ENCODE measurements at regions not wholly inside any gene's neighbourhood (a gene's known extent, or its start where the extent isn't known, plus 50 kb on each side); places are given as distances from the start of the nearest gene placed in this dataset.
"Not testable (repeated sequence)": the region's sequence is repeated elsewhere in the genome, so short reads cannot be mapped to it uniquely, and the experiment has no call there.

GRCh38 chr10:21463436-21463835, 62.0 kb downstream of the SKIDA1 start:
- no peak for DNase-seq (ENCODE audit: low spot score)

DNA sequence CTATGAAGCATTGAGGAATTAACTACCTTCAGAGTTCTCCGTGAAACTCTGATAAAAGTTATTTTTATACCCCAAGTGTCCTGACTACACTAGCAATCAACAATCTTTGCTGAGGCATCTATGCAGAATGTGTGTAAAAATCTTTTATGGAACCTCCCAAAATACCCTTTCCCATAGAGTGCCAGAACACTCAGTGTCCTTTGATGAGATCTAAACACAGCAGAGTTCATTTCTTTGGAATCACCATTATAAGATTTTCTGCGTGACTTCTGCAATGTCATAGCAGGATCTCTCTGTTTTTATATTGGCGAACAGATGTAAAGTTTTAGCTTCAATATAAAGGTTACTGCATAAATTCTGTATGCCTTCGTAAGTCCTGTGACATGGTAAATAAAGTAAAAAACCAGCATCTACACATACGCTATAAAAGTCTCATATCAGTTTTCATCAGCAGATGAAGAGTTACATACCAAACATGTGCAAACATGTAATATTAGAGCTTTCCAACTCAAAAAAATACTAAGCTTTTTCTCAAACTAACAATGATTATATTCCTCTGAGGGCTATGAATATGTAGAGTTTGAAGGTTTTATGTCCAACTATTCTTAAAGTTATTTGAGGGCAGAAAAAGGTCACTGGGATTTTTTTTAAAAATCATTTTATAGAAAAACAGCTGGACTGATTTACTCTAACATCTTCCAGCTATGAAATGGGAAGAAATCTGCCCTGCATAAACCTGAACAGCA, 67.2 kb downstream of the SKIDA1 start:
- no peak for DNase-seq (ENCODE audit: low spot score)

GRCh38 chr10:21456160-21456559, 69.3 kb downstream of the SKIDA1 start:
- no peak for DNase-seq (ENCODE audit: low spot score)

- no peak for DNase-seq (ENCODE audit: low spot score)
Observed at GRCh38 chr10:21452203-21452602, 73.3 kb downstream of the SKIDA1 start.

- DNase-seq (ENCODE audit: low spot score): no peak
Observed at GRCh38 chr10:21449288-21449966, 76.1 kb downstream of the SKIDA1 start.

- DNase-seq (ENCODE audit: low spot score): no peak
Observed at GRCh38 chr10:21445163-21445562, 80.3 kb downstream of the SKIDA1 start.

- no peak for DNase-seq (ENCODE audit: low spot score)
Observed at GRCh38 chr10:21441625-21442024, 83.9 kb downstream of the SKIDA1 start.

DNA sequence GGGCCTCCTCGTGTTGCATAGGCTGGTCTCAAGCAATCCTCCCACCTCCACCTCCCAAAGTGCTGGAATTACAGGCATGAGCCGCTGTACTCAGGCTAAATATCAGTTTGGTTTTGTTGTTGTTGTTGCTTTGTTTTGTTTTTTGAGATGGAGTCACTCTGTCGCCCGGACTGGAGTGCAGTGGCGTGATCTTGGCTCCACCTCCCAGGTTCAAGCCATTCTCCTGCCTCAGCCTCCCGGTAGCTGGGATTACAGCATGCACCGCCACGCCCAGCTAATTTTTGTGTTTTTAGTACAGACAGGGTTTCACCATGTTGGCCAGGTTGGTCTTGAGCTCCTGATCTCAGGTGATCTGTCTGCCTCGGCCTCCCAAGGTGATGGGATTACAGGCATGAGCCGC, 86.6 kb downstream of the SKIDA1 start:
- not testable (repeated sequence) for DNase-seq (ENCODE audit: low spot score)

GRCh38 chr10:21437770-21438382, 87.6 kb downstream of the SKIDA1 start:
- no peak for DNase-seq (ENCODE audit: low spot score)

- no peak for DNase-seq (ENCODE audit: low spot score)
Observed at GRCh38 chr10:21432266-21432665, 93.2 kb downstream of the SKIDA1 start.

GRCh38 chr10:21431799-21432198, 93.7 kb downstream of the SKIDA1 start:
- DNase-seq (ENCODE audit: low spot score): no peak

DNA sequence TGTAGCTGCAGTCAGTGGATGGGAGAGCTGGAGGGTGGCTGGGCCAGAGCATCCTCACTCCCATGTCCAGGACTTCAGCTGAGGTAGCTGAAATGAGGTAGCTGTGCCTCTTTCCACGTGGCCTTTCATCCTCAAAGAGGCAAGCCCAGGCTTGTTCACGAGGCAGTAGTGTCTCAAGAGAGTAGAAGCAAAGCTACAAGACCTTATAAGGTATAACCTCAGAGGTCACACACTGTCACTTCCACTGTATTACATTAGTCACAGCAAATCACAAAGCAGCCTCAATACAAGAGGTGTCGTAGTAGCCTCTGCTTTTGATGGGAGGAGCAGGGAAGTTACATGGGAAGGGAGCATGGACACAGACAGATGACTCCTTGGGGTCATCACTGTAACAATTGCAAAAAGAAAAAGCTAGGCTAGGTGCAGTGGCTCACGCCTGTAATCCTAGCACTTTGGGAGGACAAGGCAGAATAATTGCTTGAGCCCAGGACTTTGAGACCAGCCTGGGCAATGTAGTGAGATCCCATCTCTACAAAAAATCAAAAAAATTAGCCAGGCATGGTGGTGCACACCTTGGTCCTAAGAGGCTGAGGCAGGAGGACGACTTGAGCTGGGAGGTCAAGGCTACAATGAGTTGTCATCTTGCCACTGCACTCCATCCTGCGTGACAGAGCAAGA, 97.5 kb downstream of the SKIDA1 start:
- no peak for DNase-seq (ENCODE audit: low spot score)

- no peak for DNase-seq (ENCODE audit: low spot score)
Observed at GRCh38 chr10:21424459-21424861, 101.0 kb downstream of the SKIDA1 start.

DNA sequence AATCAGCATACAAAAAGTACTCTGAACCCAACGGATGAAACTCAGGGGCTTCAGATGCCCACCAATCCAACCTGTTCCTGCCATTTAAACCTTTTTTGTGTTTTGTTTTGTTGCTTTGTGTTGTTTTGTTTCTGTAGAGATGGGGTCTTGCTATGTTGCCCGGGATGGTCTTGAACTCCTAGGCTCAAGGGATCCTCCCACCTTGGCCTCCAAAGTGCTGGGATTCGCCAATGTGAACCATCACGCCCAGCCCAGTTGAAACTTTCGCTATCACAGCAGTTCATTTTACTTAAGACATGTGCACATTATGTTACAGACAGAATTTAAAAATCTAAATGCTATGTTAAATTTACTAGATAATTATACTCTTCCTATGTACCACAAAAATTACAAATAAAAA, 101.6 kb downstream of the SKIDA1 start:
- no peak for DNase-seq (ENCODE audit: low spot score)

DNA sequence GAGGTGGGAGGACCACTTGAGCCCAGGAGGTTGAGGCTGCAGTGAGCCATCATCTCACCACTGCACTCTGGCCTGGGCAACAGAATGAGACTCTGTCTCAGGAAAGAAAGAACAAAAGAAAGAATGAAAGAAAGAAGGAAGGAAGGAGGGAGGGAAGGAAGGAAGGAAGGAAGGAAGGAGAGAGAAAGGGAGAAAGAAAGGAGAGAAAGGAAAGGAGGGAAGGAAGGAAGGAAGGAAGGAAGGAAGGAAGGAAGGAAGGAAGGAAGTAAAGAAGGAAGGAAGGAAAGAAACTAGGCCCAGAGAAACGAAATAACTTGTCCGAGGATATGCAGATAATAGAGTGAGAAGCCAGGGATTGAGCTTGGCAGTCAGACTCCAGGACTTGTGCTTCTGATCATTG, 102.1 kb downstream of the SKIDA1 start:
- no peak for DNase-seq (ENCODE audit: low spot score)

- no peak for DNase-seq (ENCODE audit: low spot score)
Observed at GRCh38 chr10:21421794-21422193, 103.7 kb downstream of the SKIDA1 start.

GRCh38 chr10:21421016-21421415, 104.5 kb downstream of the SKIDA1 start:
- DNase-seq (ENCODE audit: low spot score): no peak

- DNase-seq (ENCODE audit: low spot score): not testable (repeated sequence)
Observed at GRCh38 chr10:21418981-21419576, 106.4 kb downstream of the SKIDA1 start.

DNA sequence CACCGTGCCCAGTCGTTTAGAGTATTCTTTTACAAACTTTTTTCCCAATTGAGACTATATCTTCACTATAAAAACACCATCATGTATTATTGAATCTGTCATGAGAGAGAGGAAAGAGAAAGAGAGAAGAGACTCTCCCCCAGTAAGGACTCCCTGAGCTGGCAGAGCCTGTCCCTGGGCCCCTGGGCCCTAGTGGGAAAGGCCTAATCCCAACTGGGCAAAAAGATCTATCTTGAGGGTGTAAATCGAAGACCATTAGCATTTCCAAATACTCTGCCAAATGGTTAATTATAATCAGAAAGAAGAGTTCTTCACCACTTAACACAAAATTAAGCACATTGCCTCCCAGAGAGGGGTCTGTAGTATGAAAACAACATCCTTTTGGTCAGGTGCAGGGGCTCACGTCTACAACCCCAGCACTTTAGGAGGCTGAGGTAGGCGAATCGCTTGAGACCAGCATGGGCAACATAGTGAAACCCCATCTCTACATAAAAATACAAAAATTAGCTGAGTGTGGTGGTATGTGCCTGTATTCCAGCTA, 108.2 kb downstream of the SKIDA1 start:
- no peak for DNase-seq (ENCODE audit: low spot score)

DNA sequence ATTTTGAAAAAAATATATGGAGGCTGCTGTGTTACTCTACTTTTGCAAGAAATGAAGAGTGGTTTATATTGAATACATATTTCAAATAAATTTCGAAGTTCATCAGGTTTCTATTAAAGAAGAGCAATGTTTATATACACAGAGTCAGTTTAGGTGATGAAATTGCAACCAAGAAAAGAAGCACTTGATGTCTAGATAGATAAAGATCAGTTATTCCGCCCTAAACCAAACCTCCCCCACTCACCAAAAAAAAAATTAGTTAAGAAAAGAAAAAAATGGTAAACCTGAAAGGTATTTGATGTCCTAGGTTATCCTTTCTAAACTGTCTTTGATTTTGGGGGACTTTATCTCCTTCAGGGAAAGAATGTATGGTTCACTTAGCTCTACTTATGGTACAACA, 111.8 kb downstream of the SKIDA1 start:
- no peak for DNase-seq (ENCODE audit: low spot score)

- no peak for DNase-seq (ENCODE audit: low spot score)
Observed at GRCh38 chr10:21413268-21413667, 112.2 kb downstream of the SKIDA1 start.

GRCh38 chr10:21406595-21407193, 118.8 kb downstream of the SKIDA1 start:
- no peak for DNase-seq (ENCODE audit: low spot score)

Measured in pons (tissue), 1 donor.